ENCODE measurements at regions not wholly inside any gene's neighbourhood (a gene's known extent, or its start where the extent isn't known, plus 50 kb on each side); places are given as distances from the start of the nearest gene placed in this dataset.
"Not testable (repeated sequence)": the region's sequence is repeated elsewhere in the genome, so short reads cannot be mapped to it uniquely, and the experiment has no call there.

DNA sequence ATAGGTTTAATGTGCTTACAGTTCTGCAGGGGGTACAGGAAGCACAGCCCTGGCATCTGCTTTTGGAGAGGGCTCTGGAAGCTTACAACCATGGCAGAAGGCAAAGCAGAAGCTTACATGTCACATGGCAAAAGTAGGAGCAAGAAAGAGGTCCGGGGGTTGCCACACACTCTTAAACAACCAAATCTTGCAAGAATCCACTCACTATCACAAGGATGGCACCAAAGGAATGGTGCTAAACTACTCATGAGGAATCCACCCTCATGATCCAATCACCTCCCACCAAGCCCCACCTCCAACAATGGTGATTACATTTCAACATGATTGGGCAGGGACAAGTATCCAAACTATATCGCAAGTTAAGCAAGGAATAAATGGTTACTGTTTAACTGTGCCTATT is 255.8 kb upstream of the AVPR1A start:
- DNase-seq: no peak

- no peak for DNase-seq
Observed at GRCh38 chr12:63404611-63405010, 253.6 kb upstream of the AVPR1A start.

DNA sequence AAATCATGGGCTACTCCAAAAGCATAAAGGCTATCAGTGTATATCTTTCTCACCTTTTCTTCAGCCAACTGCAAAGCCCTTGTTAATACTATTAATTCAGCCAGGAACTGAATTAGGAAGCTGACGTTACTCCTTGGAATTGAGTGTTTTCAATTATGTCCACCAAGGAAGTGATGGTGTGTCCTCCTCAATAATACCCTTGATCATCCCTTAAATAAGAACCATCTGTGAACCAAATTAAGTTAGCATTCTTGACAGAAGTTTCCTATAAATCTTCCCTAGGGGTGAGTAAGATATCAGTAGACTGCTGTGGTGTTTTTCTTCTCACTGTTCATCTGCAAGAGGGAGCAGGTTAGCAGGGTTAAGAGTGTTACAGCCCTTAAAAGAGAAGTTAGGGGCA is 252.3 kb upstream of the AVPR1A start:
- DNase-seq: no peak

DNA sequence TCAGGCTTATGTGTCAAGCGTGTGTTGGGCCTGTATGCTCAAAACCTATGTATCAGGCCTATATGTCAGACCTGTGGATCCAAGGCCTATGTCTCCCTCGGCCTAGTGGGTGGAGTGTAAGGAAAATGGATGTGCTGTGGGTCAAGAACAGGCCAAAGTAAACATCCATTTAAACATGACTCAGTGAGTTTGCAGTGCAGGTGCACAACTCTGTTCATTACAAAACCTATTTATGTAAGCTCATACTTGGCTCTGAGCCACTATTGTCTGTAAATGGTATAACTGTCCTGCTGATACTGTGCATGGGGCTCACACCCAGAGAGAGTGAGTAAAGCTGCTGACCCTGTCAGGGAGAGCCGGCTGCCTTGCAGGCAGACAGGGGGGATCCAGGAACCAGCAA is 249.7 kb upstream of the AVPR1A start:
- DNase-seq: no peak

DNA sequence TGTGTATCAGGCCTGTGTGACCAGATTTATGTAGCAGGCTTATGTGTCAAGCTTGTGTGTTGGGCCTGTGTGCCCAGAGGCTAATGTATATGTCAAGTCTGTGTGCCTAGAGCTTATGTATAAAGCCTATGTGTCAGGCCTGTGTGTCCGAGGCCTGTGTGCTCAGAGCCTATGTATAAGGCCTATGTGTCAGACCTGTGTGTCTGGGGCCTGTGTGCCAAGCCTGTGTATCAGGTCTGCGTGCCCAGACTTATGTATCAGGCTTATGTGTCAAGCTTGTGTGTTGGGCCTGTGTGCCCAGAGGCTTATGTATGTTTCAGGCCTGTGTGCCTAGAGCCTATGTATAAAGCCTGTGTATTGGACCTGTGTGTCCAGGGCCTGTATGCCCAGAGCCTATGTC is 249.3 kb upstream of the AVPR1A start:
- DNase-seq: no peak

- DNase-seq: no peak
Observed at GRCh38 chr12:63397807-63398206, 246.8 kb upstream of the AVPR1A start.

GRCh38 chr12:63396135-63396534 is 245.1 kb upstream of the AVPR1A start:
- no peak for DNase-seq

GRCh38 chr12:63394983-63395382 is 244.0 kb upstream of the AVPR1A start:
- DNase-seq: no peak

- DNase-seq: no peak
Observed at GRCh38 chr12:63394349-63394748, 243.3 kb upstream of the AVPR1A start.

DNA sequence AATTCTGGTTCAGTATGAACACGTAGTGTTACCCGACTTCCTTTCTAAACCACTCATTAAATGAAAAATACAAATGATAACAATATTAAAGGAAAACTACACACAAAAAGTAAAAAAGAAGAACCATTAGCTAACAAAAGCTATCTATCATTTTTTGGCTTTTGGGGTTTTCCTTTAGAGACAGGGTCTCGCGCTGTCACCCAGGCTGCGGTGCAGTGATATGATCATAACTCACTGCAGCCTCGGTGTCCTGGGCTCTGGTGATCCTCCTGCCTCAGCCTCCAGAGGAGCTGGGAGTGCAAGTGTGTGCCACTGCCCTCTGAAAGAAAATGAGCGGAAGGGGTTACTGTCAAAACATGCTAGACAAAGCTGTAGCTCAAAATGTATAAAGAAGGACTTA is 238.2 kb upstream of the AVPR1A start:
- DNase-seq: no peak

DNA sequence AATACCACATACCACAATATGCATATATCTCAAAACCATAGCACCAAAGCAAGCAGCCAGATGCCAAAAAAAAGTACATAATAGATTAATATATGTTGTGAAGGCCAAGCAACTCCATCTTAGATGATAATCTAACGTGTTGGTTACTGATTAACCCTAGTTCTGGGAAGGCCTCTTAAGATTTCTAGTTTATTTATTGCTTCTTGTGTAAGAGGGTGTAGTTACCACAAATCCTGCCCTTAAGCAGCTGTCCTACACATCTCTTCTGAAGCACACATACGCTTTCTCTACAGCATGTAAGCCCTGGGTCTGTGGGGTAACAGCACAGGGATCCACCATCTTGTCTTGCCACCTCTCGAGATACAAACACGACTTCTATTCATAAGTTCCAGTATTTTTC is 236.8 kb upstream of the AVPR1A start:
- no peak for DNase-seq

DNA sequence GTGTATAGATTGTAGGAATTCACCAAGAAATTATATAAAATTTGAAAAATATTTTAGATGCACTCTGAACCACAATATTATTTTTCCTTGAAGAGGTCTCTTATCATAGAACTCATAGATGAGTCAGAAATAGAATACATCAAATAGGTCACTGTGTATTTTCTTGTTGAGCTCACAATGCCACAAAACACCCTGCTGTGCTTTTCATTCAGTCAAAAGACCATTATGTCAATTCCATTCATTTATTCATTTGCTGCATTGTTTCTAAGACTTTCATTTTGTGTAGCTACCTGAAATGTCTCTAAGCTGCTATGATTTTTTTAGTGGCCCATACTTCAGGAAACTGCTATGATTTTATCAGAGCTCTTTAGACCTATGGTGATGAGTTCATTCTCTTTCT is 231.9 kb upstream of the AVPR1A start:
- no peak for DNase-seq

DNA sequence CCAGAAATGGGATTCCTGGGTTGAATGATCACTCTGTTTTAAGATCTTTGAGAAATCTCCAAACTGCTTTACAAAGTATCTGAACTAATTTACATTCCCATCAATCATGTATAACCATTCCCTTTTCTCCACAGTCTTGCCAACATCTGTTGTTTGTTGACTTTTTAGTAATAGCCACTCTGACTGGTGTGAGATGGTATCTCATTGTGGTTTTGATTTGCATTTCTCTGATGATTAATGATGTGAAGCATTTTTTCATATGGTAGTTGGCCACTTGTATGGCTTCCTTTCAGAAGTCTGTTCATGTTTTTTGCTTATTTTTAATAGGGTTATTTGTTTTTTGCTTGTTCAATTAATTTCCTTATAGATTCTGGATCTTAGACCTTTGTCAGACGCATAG is 211.8 kb upstream of the AVPR1A start:
- DNase-seq: no peak

DNA sequence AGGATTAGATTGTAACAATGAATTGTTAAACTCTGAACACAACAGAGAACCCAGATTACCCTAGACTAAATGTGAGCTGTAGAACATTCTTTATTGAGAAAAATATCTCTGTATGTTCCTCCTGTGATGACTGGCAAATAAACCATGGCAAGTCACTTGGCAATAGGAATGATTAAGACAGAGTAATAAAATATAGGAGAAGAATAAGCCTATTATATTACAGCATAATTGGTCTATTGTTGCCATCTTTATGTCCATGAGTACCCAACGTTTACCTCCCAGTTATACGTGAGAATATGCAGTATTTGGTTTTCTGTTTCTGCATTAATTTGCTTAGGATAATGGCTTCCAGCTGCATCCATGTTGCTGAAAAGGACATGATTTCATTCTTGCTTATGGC is 211.2 kb upstream of the AVPR1A start:
- no peak for DNase-seq

DNA sequence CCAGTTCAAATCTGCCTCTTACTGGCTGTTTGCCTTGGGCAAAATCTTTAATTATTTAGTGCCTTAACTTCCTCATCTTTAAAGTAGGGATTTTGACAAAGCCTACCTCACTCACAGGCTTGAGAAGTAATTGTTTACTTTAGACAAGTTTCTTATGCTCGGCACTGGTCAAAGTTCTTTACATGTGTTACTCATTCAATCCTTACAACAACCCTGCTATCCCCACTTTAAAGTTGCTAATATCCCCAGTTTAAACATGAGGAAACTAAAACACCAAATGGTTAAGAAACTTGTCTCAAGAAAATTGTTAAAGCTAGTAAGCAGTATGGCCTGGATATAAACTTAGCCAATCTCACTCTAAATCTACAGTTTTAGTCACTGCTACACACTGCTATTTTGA is 204.0 kb upstream of the AVPR1A start:
- DNase-seq: no peak

DNA sequence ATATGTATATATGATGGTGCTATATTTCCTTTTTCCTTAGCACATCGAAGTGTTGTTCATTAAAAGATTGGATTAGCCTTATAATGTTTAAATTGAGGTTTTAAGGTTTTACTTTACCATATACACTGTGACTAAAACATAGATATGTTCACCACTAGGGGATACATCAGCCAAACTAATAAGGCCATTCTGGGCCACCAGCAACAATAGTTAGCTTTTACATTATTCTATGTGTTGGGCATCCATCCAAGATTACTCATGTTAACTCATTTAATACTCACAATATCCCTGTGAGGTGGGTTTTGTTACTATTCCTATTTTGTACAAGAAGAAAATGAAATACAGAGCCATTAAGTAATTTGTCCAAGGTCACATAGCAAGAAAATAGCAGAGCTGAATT is 202.6 kb upstream of the AVPR1A start:
- no peak for DNase-seq

GRCh38 chr12:63351370-63351769 is 200.4 kb upstream of the AVPR1A start:
- no peak for DNase-seq

GRCh38 chr12:63348556-63348955 is 197.6 kb upstream of the AVPR1A start:
- DNase-seq: no peak

GRCh38 chr12:63337158-63337557 is 186.2 kb upstream of the AVPR1A start:
- not testable (repeated sequence) for DNase-seq

GRCh38 chr12:63326260-63326659 is 175.3 kb upstream of the AVPR1A start:
- no peak for DNase-seq

GRCh38 chr12:63325757-63326156 is 174.8 kb upstream of the AVPR1A start:
- no peak for DNase-seq

- DNase-seq: no peak
Observed at GRCh38 chr12:63323942-63324341, 172.9 kb upstream of the AVPR1A start.

GRCh38 chr12:63321373-63321772 is 170.4 kb upstream of the AVPR1A start:
- DNase-seq: no peak

GRCh38 chr12:63319936-63320633 is 169.1 kb upstream of the AVPR1A start:
- DNase-seq: no peak

DNA sequence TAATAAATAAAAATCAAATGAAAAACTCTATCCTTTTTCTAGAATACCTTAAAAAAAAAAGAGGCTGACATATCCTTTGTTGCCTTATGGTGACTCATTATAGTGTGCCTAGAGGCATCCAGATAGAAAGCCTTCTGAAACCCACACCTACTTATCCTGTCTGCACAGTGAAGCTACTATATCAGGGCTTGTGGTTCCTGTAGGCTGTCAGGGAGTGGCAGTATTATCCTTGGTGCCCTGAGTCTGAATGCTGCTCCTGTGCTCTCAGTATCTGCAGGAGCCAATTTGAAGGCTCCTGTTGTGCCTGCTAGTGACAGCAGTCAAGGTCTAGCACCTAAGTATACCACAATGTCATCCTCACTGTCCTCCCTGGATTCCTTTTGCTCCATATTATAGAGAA is 168.4 kb upstream of the AVPR1A start:
- DNase-seq: no peak

DNA sequence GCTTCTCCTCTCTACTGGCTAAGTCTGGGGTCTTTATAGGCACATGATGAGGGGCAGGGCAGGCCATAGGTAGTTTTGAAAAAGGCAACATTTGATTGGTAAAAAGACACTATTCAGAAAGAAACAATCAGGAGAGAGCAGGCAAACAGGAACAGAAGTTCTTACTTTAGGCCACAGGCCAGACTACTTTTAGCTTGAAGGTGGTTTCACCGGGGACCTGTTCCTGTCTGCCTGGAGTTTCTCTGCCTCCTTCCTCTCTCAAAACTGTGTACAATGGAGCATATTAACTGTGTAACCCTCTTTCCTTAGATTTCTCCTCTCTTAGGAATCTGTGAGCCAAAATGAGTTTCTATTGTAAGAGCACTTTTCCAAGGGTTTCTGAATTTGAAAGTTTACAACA is 167.9 kb upstream of the AVPR1A start:
- DNase-seq: no peak

All from T-helper 1 cell (primary cell).